ENCODE measurements at regions not wholly inside any gene's neighbourhood (a gene's known extent, or its start where the extent isn't known, plus 50 kb on each side); places are given as distances from the start of the nearest gene placed in this dataset.

GRCh38 chr2:183919926-183920325 is 678.4 kb upstream of the ZNF804A start:
- TF ChIP-seq CTCF (IDR thresholded peaks at IDR 0.05) (no peak), POLR2AphosphoS5 (IDR thresholded peaks at IDR 0.05) (no peak)
